ENCODE measurements at regions not wholly inside any gene's neighbourhood (a gene's known extent, or its start where the extent isn't known, plus 50 kb on each side); places are given as distances from the start of the nearest gene placed in this dataset.
"Not testable (repeated sequence)": the region's sequence is repeated elsewhere in the genome, so short reads cannot be mapped to it uniquely, and the experiment has no call there.

DNA sequence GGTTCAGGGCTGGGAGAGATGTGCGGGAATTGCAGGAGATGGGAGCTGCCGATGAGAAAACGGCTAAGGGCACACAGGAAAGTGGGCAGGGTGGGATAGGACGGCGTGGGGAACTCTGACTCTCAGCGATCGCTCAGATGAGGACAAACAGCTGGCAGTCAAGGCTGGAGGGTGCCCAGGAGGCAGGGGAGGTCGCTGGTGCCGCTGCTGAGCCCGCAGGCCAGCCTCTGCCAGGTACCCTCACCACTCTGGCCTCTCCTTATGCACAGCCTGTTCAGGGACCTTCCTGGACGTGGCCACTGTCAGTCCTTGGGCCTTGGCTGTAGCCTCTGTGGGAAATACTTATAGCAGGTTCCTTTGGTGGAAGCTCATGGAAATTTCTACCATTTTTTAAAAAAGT is 308.6 kb downstream of the TEX29 start:
- no peaks in the 10 kb centered on the region for H3K36me3 ChIP-seq
- H3K27me3 ChIP-seq = no peaks in the 10 kb centered on the region
- H3K27ac ChIP-seq = no peak overlapping the region
- TF ChIP-seq POLR2A (IDR thresholded peaks at IDR 0.05) (no peak), EP300 (IDR thresholded peaks at IDR 0.05) (no peak)
- intact Hi-C loops (cut with DNase I) = no loop called here
- H3K9me3 ChIP-seq = no peaks in the 10 kb centered on the region
- 70 to 78% (median 71%) methylated on average over 11 of the region's 11 CpGs for WGBS, 3 donors
- DNase-seq = no peak
- no peak overlapping the region for H3K4me3 ChIP-seq
- H3K4me1 ChIP-seq (ENCODE audit: insufficient read depth) = no peaks in the 10 kb centered on the region

DNA sequence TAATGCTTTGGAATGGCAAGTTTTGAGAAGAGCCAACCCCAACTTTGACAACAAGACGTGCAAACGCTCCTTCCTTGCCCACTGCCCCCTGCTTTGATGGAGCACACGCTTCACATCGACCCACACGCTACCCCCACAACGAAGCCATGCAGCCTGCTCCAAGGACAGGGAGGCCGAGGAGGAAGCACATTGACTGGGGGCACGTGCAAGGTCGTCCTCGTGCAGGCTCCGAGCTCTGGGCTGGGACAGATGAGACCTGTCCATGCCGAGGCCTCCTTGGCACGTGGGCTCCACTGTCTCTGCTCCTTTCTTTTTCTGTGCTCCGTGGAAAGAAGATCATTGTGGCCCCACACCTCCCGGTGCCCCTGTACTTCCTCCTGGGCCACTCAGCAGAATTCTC is 309.0 kb downstream of the TEX29 start:
- TF ChIP-seq POLR2A (IDR thresholded peaks at IDR 0.05) (no peak), EP300 (IDR thresholded peaks at IDR 0.05) (no peak)
- TF ChIP-seq, protein P1, sequence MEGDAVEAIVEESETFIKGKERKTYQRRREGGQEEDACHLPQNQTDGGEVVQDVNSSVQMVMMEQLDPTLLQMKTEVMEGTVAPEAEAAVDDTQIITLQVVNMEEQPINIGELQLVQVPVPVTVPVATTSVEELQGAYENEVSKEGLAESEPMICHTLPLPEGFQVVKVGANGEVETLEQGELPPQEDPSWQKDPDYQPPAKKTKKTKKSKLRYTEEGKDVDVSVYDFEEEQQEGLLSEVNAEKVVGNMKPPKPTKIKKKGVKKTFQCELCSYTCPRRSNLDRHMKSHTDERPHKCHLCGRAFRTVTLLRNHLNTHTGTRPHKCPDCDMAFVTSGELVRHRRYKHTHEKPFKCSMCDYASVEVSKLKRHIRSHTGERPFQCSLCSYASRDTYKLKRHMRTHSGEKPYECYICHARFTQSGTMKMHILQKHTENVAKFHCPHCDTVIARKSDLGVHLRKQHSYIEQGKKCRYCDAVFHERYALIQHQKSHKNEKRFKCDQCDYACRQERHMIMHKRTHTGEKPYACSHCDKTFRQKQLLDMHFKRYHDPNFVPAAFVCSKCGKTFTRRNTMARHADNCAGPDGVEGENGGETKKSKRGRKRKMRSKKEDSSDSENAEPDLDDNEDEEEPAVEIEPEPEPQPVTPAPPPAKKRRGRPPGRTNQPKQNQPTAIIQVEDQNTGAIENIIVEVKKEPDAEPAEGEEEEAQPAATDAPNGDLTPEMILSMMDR (IDR thresholded peaks at IDR 0.05) = no peak
- intact Hi-C loops (cut with DNase I) = no loop called here

DNA sequence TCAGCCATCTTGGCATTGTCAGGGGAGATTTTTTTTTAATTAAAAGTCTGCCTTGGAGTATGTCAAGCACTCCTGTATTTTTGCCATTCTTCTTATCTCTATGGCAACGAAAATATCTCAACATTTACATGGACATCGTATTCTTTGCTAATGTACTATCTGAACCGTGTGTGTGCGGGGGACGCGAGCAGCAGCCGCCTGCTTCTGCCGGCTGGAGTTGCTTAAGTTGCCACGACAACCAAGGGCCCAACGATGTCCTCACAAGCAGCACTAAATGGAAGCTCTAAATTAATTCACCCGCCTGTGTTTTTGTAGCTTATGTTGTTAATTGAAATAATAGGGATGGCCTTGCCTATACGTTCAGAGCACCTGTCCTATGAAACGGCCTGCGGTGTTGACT is 309.5 kb downstream of the TEX29 start:
- no peaks in the 10 kb centered on the region for H3K9me3 ChIP-seq
- intact Hi-C loops (cut with DNase I) = no loop called here
- H3K4me1 ChIP-seq (ENCODE audit: insufficient read depth) = no peaks in the 10 kb centered on the region
- H3K27ac ChIP-seq = no peak overlapping the region
- 35 to 53% (median 37%) methylated on average over 14 of the region's 14 CpGs for WGBS, 3 donors
- H3K36me3 ChIP-seq = no peaks in the 10 kb centered on the region
- TF ChIP-seq, protein P1 (IDR thresholded peaks at IDR 0.05) = no peak
- TF ChIP-seq POLR2A (IDR thresholded peaks at IDR 0.05) = no peak
- no peak for TF ChIP-seq EP300 (IDR thresholded peaks at IDR 0.05)
- H3K4me3 ChIP-seq = no peak overlapping the region
- H3K27me3 ChIP-seq = no peaks in the 10 kb centered on the region
- no peak for DNase-seq

More for the DNA sequence above, 309.0 kb downstream of the TEX29 start:
- H3K27me3 ChIP-seq = no peaks in the 10 kb centered on the region
- WGBS, 3 donors = 74 to 80% (median 75%) methylated on average over 15 of the region's 15 CpGs
- H3K36me3 ChIP-seq = no peaks in the 10 kb centered on the region
- DNase-seq = no peak
- H3K4me1 ChIP-seq (ENCODE audit: insufficient read depth) = no peaks in the 10 kb centered on the region
- no peaks in the 10 kb centered on the region for H3K9me3 ChIP-seq
- H3K4me3 ChIP-seq = no peak overlapping the region
- H3K27ac ChIP-seq = no peak overlapping the region

DNA sequence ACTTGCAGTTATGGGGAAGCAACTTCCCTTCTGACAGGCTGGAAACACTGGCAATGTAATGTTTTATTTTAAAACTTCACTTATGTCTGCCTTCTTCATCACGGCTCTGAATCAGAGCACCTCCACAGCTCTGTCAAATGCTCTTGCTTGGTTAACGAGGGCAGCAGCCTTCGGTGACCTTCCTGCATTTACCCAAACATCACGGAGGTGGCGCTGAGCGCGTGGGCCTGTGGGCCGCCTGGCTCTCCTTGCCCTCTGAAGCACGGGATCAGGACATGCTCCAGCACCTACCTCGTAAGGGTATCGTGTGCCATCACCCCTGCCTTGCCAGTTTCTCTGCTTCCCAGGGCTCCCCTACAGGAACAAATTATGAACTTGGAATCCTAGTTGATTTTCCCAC is 310.0 kb downstream of the TEX29 start:
- Histone ChIP-seq H3K36me3 (no peaks in the 10 kb centered on the region), H3K4me3 (no peak overlapping the region), H3K4me1 (ENCODE audit: insufficient read depth) (no peaks in the 10 kb centered on the region), H3K9me3 (no peaks in the 10 kb centered on the region), H3K27ac (no peak overlapping the region), H3K27me3 (no peaks in the 10 kb centered on the region)
- WGBS, 3 donors = 55 to 72% (median 56%) methylated on average over 11 of the region's 11 CpGs
- DNase-seq = no peak
- TF ChIP-seq EP300 (IDR thresholded peaks at IDR 0.05) (no peak), POLR2A (IDR thresholded peaks at IDR 0.05) (no peak)
- TF ChIP-seq, protein P1 (IDR thresholded peaks at IDR 0.05) = no peak
- intact Hi-C loops (cut with DNase I) = no loop called here

DNA sequence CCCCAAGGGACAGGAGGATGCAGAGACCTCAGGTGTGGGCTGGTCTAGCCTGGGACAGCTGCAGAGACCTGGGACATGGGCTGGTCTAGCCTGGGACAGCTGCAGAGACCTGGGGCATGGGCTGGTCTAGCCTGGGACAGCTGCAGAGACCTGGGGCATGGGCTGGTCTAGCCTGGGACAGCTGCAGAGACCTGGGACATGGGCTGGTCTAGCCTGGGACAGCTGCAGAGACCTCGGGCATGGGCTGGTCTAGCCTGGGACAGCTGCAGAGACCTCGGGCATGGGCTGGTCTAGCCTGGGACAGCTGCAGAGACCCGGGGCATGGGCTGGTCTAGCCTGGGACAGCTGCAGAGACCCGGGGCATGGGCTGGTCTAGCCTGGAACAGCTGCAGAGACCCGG is 310.8 kb downstream of the TEX29 start:
- H3K4me3 ChIP-seq; H3K27me3 ChIP-seq; DNase-seq; H3K27ac ChIP-seq; H3K36me3 ChIP-seq; H3K9me3 ChIP-seq; H3K4me1 ChIP-seq (ENCODE audit: insufficient read depth); intact Hi-C loops (cut with DNase I): not testable (repeated sequence)
- WGBS, 3 donors = 64 to 68% (median 64%) methylated on average over 4 to 5 of the region's 5 CpGs

DNA sequence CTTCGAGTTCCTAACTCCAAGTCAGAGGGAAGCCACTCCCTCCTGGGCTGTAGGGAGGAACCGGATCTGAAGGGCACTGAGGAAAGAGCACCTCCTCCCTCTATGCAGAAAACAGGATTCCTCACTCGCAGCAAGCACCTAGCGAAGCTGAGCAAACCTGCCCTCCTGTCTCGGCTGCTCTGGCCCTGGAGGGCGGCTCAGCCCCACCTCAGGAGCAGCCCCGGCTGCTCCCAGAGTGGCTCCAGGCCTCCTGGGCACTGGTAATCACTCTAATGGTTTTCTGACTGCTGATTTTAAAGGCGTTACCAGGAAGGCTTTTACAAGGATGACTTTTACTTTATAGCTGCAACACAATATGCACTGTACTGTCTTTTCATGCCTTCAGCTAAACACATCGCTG is 312.5 kb downstream of the TEX29 start:
- DNase-seq = no peak
- intact Hi-C loops (cut with DNase I) = no loop called here
- Histone ChIP-seq H3K27ac (no peak overlapping the region), H3K27me3 (no peaks in the 10 kb centered on the region), H3K4me3 (no peak overlapping the region), H3K36me3 (no peaks in the 10 kb centered on the region), H3K4me1 (ENCODE audit: insufficient read depth) (no peaks in the 10 kb centered on the region), H3K9me3 (no peaks in the 10 kb centered on the region)
- TF ChIP-seq POLR2A (IDR thresholded peaks at IDR 0.05) = no peak
- TF ChIP-seq, protein P1 (IDR thresholded peaks at IDR 0.05) = no peak
- TF ChIP-seq EP300 (IDR thresholded peaks at IDR 0.05) = no peak
- 23 to 36% (median 29%) methylated on average over 9 of the region's 9 CpGs for WGBS, 3 donors

Data from ovary (tissue), 7 donors.